Esophagus squamous epithelium (tissue), 4 donors: ENCODE measurements at regions not wholly inside any gene's neighbourhood (a gene's known extent, or its start where the extent isn't known, plus 50 kb on each side); places are given as distances from the start of the nearest gene placed in this dataset.

ENCODE experiments used
- CTCF ChIP-seq, 6 experiments: fragments of 450-650 bp in 4 of 6; fragments of 200-600 bp in 2 of 6; sonication (generic) in 2 of 6; IDR thresholded peaks; one replicate each; pipeline ENCODE4 v1.5.1; 2016 to 2019; ENCODE audit warnings: antibody characterized with exemption in 6 of 6, mild to moderate bottlenecking in 4 of 6, moderate library complexity in 4 of 6
- POLR2A ChIP-seq, 4 donors: fragments of 450-650 bp; IDR thresholded peaks; one replicate each; pipeline ENCODE4 v1.6.1; 2017; ENCODE audit warnings: antibody characterized with exemption in 4 of 4, mild to moderate bottlenecking in 4 of 4, moderate library complexity in 3 of 4

GRCh38 chr5:125981016-125981415 lies 442.2 kb upstream of the GRAMD2B start:
- TF ChIP-seq CTCF (IDR thresholded peaks at IDR 0.05) (no peak), POLR2A (IDR thresholded peaks at IDR 0.05) (no peak)
